RWPE1 (cell line): ENCODE measurements at regions not wholly inside any gene's neighbourhood (a gene's known extent, or its start where the extent isn't known, plus 50 kb on each side); places are given as distances from the start of the nearest gene placed in this dataset.

Experiments
- CTCF ChIA-PET: fragments of 350-600 bp; sonication (Branson Sonifier 250); formaldehyde crosslinking; extraction: SDS; loops from one replicate; lab custom pipeline; 2021; lab: Yijun Ruan, JAX
- POLR2A ChIA-PET: fragments of 400-600 bp; formaldehyde crosslinking; extraction: SDS; loops from one replicate; lab custom pipeline; 2020; ENCODE audit warnings: antibody characterized with exemption; ENCODE audit not compliant: low non-redundant PET; lab: Yijun Ruan, JAX
- DNase-seq: peaks from one replicate; pipeline ENCODE4 v3.0.0; 2012; ENCODE audit warnings: low spot score
- H3K27ac ChIP-seq: fragments of 450-650 bp; 2 replicates; pipeline ENCODE4 v1.5.1; 2017
- TF ChIP-seq, protein P1 (sequence below): fragments of 450-650 bp; conservative IDR thresholded peaks from 2 replicates; pipeline ENCODE4 v1.5.1; 2017; ENCODE audit warnings: low read depth, mild to moderate bottlenecking

DNA sequence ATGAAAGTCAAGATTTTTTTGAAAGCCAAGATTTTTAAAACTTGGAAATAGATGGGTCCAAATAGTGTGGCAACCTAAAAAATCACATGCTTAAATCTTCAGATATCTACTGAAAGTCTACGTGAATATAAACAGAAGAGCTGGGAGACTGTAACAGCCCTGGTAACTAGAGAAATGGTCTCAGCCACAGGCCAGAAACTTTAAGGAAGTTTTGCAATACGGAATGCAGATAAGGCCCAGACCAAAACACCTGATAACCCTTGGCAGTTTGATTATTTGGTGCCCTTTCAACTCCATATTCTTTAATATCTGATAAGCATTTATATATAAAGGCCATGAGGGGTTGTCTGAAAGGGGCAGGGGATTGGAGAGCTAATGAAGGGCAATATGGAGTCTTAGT, 537.3 kb upstream of the TGFBR2 start:
- TF ChIP-seq, protein P1, sequence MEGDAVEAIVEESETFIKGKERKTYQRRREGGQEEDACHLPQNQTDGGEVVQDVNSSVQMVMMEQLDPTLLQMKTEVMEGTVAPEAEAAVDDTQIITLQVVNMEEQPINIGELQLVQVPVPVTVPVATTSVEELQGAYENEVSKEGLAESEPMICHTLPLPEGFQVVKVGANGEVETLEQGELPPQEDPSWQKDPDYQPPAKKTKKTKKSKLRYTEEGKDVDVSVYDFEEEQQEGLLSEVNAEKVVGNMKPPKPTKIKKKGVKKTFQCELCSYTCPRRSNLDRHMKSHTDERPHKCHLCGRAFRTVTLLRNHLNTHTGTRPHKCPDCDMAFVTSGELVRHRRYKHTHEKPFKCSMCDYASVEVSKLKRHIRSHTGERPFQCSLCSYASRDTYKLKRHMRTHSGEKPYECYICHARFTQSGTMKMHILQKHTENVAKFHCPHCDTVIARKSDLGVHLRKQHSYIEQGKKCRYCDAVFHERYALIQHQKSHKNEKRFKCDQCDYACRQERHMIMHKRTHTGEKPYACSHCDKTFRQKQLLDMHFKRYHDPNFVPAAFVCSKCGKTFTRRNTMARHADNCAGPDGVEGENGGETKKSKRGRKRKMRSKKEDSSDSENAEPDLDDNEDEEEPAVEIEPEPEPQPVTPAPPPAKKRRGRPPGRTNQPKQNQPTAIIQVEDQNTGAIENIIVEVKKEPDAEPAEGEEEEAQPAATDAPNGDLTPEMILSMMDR, result no peak
- DNase-seq, result no peak
- no peak overlapping the region for H3K27ac ChIP-seq
- ChIA-PET CTCF (no interaction called here), POLR2A (no interaction called here)

DNA sequence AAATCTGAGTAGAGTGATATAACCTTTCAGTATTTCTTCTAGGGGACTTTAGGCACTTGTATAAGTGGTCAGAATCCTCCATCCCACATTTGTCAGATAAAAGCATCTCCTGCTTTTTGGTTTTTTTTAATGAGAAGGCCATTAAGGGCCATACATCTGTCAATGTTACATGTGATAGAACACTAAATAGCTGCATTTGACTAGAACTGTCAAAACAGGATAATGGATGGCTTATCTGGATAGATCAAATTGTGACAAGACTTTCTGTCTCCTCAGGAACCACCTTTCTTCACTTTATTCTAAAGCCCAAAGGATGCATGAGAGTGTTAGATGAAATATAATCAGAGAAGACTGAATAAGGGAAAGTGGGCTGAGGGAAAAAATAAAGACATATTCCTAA, 533.4 kb upstream of the TGFBR2 start:
- no peak overlapping the region for H3K27ac ChIP-seq
- CTCF ChIA-PET, result interaction anchor here (0.7 kb wide), 1 partner anchor 124 kb away, joined by 4 read pairs; no protein-coding TSS in a partner anchor
- no peak for DNase-seq
- POLR2A ChIA-PET, result no interaction called here
- TF ChIP-seq, protein P1, result no peak

DNA sequence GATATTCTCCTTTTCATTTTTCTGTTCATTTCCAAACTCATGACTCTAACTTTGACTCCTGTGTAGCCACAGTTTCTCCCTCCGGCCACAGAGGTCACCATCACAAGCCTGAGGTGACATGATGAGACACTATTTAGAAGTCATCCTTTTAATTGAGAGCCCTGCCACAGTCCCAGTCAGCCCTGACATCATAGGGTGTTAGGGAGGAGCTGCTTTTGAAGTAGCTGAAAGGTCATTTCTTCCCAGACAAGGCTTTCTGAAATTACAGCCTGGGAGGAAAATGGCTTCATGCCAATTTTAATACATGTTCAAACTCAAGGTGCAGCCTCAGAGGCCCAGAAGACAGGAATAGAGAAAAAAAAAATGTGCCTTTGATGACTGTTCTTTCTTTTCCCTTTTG, 532.8 kb upstream of the TGFBR2 start:
- ChIA-PET POLR2A (no interaction called here), CTCF (interaction anchor here (0.5 to 0.7 kb wide), 4 partner anchors 92 to 1725 kb away, joined by 3 to 8 read pairs (median 4); partner anchors contain the start of genes AZI2 and ZCWPW2)
- no peak overlapping the region for H3K27ac ChIP-seq
- DNase-seq, result no peak
- TF ChIP-seq, protein P1, result no peak

DNA sequence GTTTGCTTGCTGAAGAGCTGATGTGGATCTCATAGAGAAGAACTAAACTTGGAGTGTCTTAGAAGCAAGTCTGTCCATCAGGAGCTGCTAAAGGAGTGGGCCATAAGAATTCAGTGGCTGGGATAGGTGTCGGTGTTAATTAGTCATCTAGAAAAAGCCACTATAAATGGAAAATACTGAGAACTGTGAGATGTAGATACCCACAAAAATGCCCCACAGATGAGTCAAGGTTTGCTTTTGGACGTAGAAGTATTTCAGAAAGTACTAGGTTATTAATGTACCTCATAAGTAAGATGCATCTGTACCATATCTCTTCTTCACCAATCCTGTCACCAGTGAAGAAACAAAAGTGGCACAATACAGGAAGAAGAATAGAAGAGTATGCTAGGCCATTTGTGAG, 530.9 kb upstream of the TGFBR2 start:
- ChIA-PET POLR2A (no interaction called here), CTCF (no interaction called here)
- DNase-seq, result no peak
- H3K27ac ChIP-seq, result no peak overlapping the region
- TF ChIP-seq, protein P1, result no peak

DNA sequence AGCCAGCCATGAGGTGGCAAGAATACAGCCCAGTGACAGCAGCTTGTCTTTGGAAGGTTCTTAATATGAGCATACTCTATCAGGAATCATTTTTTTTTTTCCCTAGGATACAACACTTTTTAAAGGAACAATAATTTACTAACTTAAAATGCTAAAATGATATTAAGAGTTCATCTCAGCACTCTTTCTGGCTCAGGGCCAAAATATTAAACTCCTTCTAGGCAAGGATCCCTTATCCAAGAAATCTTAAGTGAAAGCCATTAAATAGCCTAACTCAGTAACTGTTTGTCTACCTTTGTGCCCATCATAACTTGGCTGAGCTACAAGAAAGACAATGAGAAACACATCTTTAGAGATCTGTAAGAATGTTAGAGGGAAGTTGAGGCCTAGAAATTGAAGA, 529.5 kb upstream of the TGFBR2 start:
- ChIA-PET CTCF (no interaction called here), POLR2A (no interaction called here)
- no peak overlapping the region for H3K27ac ChIP-seq
- DNase-seq, result no peak
- TF ChIP-seq, protein P1, result no peak

DNA sequence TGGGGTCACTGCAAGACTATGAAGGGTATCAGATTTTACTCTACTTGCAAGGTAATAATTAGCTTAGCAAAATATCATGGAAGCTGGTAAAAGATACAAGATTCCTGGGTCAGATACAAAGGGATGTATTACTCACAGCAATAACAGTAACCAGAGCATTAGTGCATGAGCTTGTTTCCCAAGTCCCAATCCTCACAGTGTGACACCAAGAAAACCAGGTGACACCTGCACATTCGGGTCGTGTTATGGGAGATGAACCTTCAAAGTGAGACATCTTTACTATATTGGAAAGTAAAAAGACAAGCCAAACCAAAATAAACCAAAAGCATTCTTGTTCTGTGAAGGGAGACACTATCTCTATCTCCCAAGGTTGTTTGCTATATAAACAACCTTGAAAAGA, 528.7 kb upstream of the TGFBR2 start:
- POLR2A ChIA-PET, result no interaction called here
- H3K27ac ChIP-seq, result no peak overlapping the region
- no peak for DNase-seq
- CTCF ChIA-PET, result no interaction called here
- TF ChIP-seq, protein P1, result no peak
